Panc1 (cell line): ENCODE measurements at regions not wholly inside any gene's neighbourhood (a gene's known extent, or its start where the extent isn't known, plus 50 kb on each side); places are given as distances from the start of the nearest gene placed in this dataset.

Experiments
- POLR2AphosphoS5 ChIP-seq: IDR thresholded peaks from 2 replicates; pipeline ENCODE4 v1.6.1; 2012; ENCODE audit warnings: mild to moderate bottlenecking, low read depth, low read length, moderate library complexity
- SIN3A ChIP-seq: IDR thresholded peaks from 2 replicates; pipeline ENCODE4 v1.6.1; 2012; ENCODE audit warnings: low read depth, mild to moderate bottlenecking, low read length, moderate library complexity, borderline replicate concordance; ENCODE audit not compliant: insufficient read depth
- TF ChIP-seq, protein P1 (sequence below): fragments of 450-650 bp; IDR thresholded peaks from 2 replicates; pipeline ENCODE4 v1.5.1; 2017; ENCODE audit warnings: mild to moderate bottlenecking
- TF ChIP-seq, protein P2 (sequence below), 2 experiments: IDR thresholded peaks; 2 replicates each; pipeline ENCODE4 v1.6.1; 2011 to 2012; ENCODE audit warnings: low read depth in 2 of 2, control low read depth in 1 of 2, low read length in 1 of 2, mild to moderate bottlenecking in 1 of 2, moderate library complexity in 1 of 2; ENCODE audit not compliant: insufficient read depth in 1 of 2

DNA sequence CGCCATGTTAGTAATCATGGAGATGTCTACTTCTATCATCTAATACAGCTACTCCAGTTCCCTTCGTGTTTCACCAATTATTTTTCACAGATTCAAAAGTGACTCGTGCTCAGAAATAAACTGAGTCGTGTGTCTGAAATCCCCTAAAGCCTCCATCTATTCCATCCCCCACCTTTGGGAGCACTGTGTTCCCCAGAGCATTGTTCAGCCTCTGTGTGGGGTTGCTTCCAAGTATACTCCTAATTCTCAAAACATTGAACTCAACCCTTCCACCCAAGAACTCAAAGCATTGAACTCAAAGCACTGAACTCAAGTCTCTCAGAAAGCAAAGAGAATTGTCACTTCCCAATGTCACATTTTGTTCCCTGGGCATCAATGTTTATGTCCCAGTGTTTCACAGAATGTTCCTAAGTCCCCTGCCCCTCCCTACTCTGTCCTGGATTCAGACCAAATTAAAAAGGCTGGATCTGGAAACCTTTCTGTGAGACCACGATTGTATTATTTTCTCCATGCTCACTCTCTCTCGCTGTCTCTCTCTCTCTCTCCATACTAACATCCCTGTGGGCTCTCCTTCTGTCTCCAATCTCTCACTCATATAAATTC lies 138.5 kb upstream of the QRFPR start:
- TF ChIP-seq SIN3A (no peak), POLR2AphosphoS5 (no peak)
- TF ChIP-seq, protein P1, sequence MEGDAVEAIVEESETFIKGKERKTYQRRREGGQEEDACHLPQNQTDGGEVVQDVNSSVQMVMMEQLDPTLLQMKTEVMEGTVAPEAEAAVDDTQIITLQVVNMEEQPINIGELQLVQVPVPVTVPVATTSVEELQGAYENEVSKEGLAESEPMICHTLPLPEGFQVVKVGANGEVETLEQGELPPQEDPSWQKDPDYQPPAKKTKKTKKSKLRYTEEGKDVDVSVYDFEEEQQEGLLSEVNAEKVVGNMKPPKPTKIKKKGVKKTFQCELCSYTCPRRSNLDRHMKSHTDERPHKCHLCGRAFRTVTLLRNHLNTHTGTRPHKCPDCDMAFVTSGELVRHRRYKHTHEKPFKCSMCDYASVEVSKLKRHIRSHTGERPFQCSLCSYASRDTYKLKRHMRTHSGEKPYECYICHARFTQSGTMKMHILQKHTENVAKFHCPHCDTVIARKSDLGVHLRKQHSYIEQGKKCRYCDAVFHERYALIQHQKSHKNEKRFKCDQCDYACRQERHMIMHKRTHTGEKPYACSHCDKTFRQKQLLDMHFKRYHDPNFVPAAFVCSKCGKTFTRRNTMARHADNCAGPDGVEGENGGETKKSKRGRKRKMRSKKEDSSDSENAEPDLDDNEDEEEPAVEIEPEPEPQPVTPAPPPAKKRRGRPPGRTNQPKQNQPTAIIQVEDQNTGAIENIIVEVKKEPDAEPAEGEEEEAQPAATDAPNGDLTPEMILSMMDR, result no peak
- TF ChIP-seq, protein P2, sequence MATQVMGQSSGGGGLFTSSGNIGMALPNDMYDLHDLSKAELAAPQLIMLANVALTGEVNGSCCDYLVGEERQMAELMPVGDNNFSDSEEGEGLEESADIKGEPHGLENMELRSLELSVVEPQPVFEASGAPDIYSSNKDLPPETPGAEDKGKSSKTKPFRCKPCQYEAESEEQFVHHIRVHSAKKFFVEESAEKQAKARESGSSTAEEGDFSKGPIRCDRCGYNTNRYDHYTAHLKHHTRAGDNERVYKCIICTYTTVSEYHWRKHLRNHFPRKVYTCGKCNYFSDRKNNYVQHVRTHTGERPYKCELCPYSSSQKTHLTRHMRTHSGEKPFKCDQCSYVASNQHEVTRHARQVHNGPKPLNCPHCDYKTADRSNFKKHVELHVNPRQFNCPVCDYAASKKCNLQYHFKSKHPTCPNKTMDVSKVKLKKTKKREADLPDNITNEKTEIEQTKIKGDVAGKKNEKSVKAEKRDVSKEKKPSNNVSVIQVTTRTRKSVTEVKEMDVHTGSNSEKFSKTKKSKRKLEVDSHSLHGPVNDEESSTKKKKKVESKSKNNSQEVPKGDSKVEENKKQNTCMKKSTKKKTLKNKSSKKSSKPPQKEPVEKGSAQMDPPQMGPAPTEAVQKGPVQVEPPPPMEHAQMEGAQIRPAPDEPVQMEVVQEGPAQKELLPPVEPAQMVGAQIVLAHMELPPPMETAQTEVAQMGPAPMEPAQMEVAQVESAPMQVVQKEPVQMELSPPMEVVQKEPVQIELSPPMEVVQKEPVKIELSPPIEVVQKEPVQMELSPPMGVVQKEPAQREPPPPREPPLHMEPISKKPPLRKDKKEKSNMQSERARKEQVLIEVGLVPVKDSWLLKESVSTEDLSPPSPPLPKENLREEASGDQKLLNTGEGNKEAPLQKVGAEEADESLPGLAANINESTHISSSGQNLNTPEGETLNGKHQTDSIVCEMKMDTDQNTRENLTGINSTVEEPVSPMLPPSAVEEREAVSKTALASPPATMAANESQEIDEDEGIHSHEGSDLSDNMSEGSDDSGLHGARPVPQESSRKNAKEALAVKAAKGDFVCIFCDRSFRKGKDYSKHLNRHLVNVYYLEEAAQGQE (IDR thresholded peaks at IDR 0.05; ENCODE audit: insufficient read depth in 1 of 2, low read depth in 2 of 2, low read length in 1 of 2), result no peak
